IMR-90 (cell line): ENCODE measurements at regions not wholly inside any gene's neighbourhood (a gene's known extent, or its start where the extent isn't known, plus 50 kb on each side); places are given as distances from the start of the nearest gene placed in this dataset.

ENCODE experiments used
- ATAC-seq: fragments of 200-7000 bp; cut with Tn5 transposase; 2 replicates; pipeline ENCODE4 v1.9.1; 2020; ENCODE audit warnings: low read depth, mild to moderate bottlenecking, moderate library complexity
- BruUV-seq: library from RNA; stranded (reverse); fragments of 400-500 nt; replicated peaks from 2 replicates; lab custom pipeline; 2021; lab: Mats Ljungman, UMichigan
- CTCF ChIA-PET: fragments of 300-600 bp; formaldehyde crosslinking; extraction: SDS; loops from one replicate; lab custom pipeline; 2021; ENCODE audit warnings: antibody characterized with exemption; lab: Yijun Ruan, JAX
- POLR2A ChIA-PET: fragments of 300-600 bp; sonication (Branson Sonifier 250); formaldehyde crosslinking; loops from one replicate; lab custom pipeline; 2022; ENCODE audit warnings: antibody characterized with exemption; ENCODE audit not compliant: unreplicated experiment; lab: Charles Lee
- DNase-seq: peaks from one replicate; pipeline ENCODE4 v3.0.0; 2013
- H2AFZ ChIP-seq: replicated peaks from 2 replicates; pipeline ENCODE3; 2013; ENCODE audit warnings: low read length, mild to moderate bottlenecking; ENCODE audit not compliant: poor library complexity
- H2AK5ac ChIP-seq: 2 replicates; pipeline ENCODE4 v1.6.1; 2013; ENCODE audit warnings: low read depth, low read length, inconsistent platforms
- H2AK9ac ChIP-seq: replicated peaks from 2 replicates; pipeline ENCODE3; 2013; ENCODE audit warnings: mild to moderate bottlenecking, low read depth, low read length, moderate library complexity; ENCODE audit not compliant: poor library complexity
- H2BK120ac ChIP-seq: 2 replicates; pipeline ENCODE4 v1.6.1; 2013; ENCODE audit warnings: low read depth, low read length, inconsistent platforms
- H2BK15ac ChIP-seq: 3 replicates; pipeline ENCODE4 v1.6.1; 2013; ENCODE audit warnings: low read depth, low read length, inconsistent platforms
- H2BK20ac ChIP-seq: 2 replicates; pipeline ENCODE4 v1.6.1; 2013; ENCODE audit warnings: low read depth, mild to moderate bottlenecking, inconsistent platforms, low read length, moderate library complexity
- H2BK5ac ChIP-seq: 2 replicates; pipeline ENCODE4 v1.6.1; 2013; ENCODE audit warnings: mild to moderate bottlenecking, low read depth, low read length, inconsistent platforms; ENCODE audit not compliant: poor library complexity, severe bottlenecking
- H3K14ac ChIP-seq: replicated peaks from 2 replicates; pipeline ENCODE4 v1.6.1; 2013; ENCODE audit warnings: low read depth, low read length, inconsistent platforms
- H3K18ac ChIP-seq: 2 replicates; pipeline ENCODE4 v1.6.1; 2013; ENCODE audit warnings: low read depth, low read length, control low read depth
- H3K23ac ChIP-seq: 2 replicates; pipeline ENCODE4 v1.6.1; 2013; ENCODE audit warnings: low read depth, low read length, inconsistent platforms
- H3K27ac ChIP-seq: 2 replicates; pipeline ENCODE4 v1.5.1; 2013; ENCODE audit warnings: mild to moderate bottlenecking, control low read depth, low read length; ENCODE audit not compliant: insufficient read depth
- H3K27me3 ChIP-seq: 2 replicates; pipeline ENCODE4 v1.6.1; 2013; ENCODE audit warnings: low read length; ENCODE audit not compliant: control insufficient read depth, insufficient read depth
- H3K36me3 ChIP-seq: 2 replicates; pipeline ENCODE4 v1.6.1; 2013; ENCODE audit warnings: low read length, mixed read lengths; ENCODE audit not compliant: control insufficient read depth, insufficient read depth
- H3K4ac ChIP-seq: 2 replicates; pipeline ENCODE4 v1.6.1; 2013; ENCODE audit warnings: low read depth, low read length, inconsistent platforms
- H3K4me1 ChIP-seq: 2 replicates; pipeline ENCODE4 v1.6.1; 2013; ENCODE audit warnings: low read length, mixed read lengths; ENCODE audit not compliant: control insufficient read depth, insufficient read depth
- H3K4me2 ChIP-seq: 2 replicates; pipeline ENCODE4 v1.6.1; 2013; ENCODE audit warnings: low read depth, mild to moderate bottlenecking, control low read depth, low read length, moderate library complexity
- H3K4me3 ChIP-seq: 2 replicates; pipeline ENCODE4 v1.5.1; 2013; ENCODE audit warnings: low read depth, mild to moderate bottlenecking, control low read depth, low read length, moderate library complexity; ENCODE audit not compliant: insufficient read depth
- H3K56ac ChIP-seq: 2 replicates; pipeline ENCODE4 v1.6.1; 2013; ENCODE audit warnings: low read length, inconsistent platforms; ENCODE audit not compliant: insufficient read depth; ENCODE audit errors: extremely low read depth
- H3K79me1 ChIP-seq, 2 experiments: 2 replicates each; pipeline ENCODE4 v1.6.1; 2013; ENCODE audit warnings: low read length in 2 of 2, inconsistent platforms in 1 of 2, low read depth in 1 of 2
- H3K9ac ChIP-seq: 2 replicates; pipeline ENCODE4 v1.6.1; 2013; ENCODE audit warnings: low read depth, low read length, control low read depth
- H3K9me1 ChIP-seq: 2 replicates; pipeline ENCODE4 v1.6.1; 2013; ENCODE audit warnings: low read length, inconsistent platforms; ENCODE audit not compliant: insufficient read depth
- H3K9me3 ChIP-seq: 2 replicates; pipeline ENCODE4 v1.6.1; 2013; ENCODE audit warnings: low read length; ENCODE audit not compliant: control insufficient read depth, insufficient read depth
- H4K20me1 ChIP-seq: 2 replicates; pipeline ENCODE4 v1.6.1; 2013; ENCODE audit warnings: low read length, inconsistent platforms; ENCODE audit not compliant: insufficient read depth
- H4K5ac ChIP-seq: 2 replicates; pipeline ENCODE4 v1.6.1; 2013; ENCODE audit warnings: mild to moderate bottlenecking, low read depth, low read length, control low read depth
- H4K8ac ChIP-seq, 2 experiments: 2 replicates each; pipeline ENCODE4 v1.6.1; 2013; ENCODE audit warnings: low read depth in 2 of 2, low read length in 2 of 2, control low read depth in 1 of 2, inconsistent platforms in 1 of 2
- H4K91ac ChIP-seq: 2 replicates; pipeline ENCODE4 v1.6.1; 2013; ENCODE audit warnings: low read depth, low read length, inconsistent platforms; ENCODE audit not compliant: insufficient read depth
- CEBPB ChIP-seq: IDR thresholded peaks from 2 replicates; pipeline ENCODE4 v1.6.1; 2012; ENCODE audit warnings: low read depth, low read length, improper control_type of control experiment
- MAFK ChIP-seq: IDR thresholded peaks from 2 replicates; pipeline ENCODE4 v1.6.1; 2012; ENCODE audit warnings: low read depth, low read length, improper control_type of control experiment
- POLR2A ChIP-seq: IDR thresholded peaks from 2 replicates; pipeline ENCODE4 v1.6.1; 2012; ENCODE audit warnings: mild to moderate bottlenecking, low read depth, low read length
- RFX5 ChIP-seq: IDR thresholded peaks from 2 replicates; pipeline ENCODE4 v1.8.0; 2012; ENCODE audit warnings: low read depth, mild to moderate bottlenecking, low read length, moderate library complexity
- WGBS, 2 experiments: methylation state at CpG; one replicate each; pipeline versions ENCODE4 v1.1.5 to v1.1.7; 2013; ENCODE audit warnings: missing lambda C conversion rate in 2 of 2; ENCODE audit not compliant: insufficient read length in 1 of 2; ENCODE audit errors: extremely low coverage in 2 of 2; 5-methylcytosine and 5-hydroxymethylcytosine counted together
- dilution Hi-C: fragments of 300-500 bp; cut with HindIII; formaldehyde crosslinking; loops from one replicate; pipeline ENCODE4 v1.14.3; 2018; ENCODE audit warnings: low sequenced_read_pairs; ENCODE audit not compliant: unreplicated experiment
- in situ Hi-C: fragments of 300-500 bp; cut with MboI; formaldehyde crosslinking; loops from 3 replicates; pipeline ENCODE4 v1.14.3; 2019; ENCODE audit warnings: low sequenced_read_pairs, inconsistent platforms, mixed read lengths
- intact Hi-C: fragments of 100-400 bp; cut with micrococcal nuclease; formaldehyde crosslinking; loops from 2 replicates; pipeline ENCODE4 v1.10.0; 2022

DNA sequence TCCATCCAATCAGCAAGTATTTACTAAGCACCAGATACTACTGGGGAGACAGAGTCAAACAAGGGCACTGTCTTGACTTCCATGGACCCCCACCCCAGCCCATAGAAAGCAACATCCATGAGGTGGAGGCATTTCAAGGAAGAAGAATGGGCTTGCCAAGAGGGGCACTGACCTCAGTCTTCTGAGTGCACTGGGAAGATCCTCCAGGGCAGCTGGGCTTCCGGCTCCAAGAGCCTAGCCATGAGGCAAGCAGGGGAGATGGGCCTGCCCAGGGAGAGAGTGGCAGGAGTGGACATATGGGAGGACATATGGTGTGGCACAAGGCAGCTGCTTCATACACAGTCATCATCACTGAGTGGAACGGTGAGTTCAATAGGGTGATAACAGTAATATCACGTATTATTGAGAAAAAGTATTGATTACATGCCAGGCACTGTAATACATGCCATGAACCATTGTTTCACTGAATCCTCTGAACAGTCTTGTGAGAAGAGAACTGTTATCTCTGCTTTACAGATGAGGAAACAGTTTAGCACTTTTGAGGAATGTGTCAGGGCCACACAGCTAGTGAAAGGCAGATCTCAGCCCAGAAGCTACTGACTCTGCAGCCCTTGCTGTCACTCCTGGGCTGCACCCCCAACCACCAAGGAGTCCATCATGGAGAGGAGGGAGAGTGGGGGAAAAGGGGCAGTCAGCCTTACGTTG, 331.7 kb upstream of the ZMIZ1 start:
- intact Hi-C loops = no loop called here
- Histone ChIP-seq H2BK120ac (no peak overlapping the region), H3K14ac (no peak overlapping the region), H3K9me3 (0 out of 2 replicates have a peak, but pooled peaks cover 2% of the 10 kb centered on the region), H2AK5ac (no peak overlapping the region), H3K9ac (no peak overlapping the region), H2AFZ (no peak overlapping the region), H4K20me1 (no peaks in the 10 kb centered on the region), H2AK9ac (no peak overlapping the region), H4K8ac (no peak overlapping the region), H4K5ac (no peak overlapping the region), H3K79me1 (no peaks in the 10 kb centered on the region), H3K9me1 (no peaks in the 10 kb centered on the region), H3K27me3 (peaks cover 63% of the 10 kb centered on the region), H3K4ac (no peak overlapping the region), H4K91ac (no peak overlapping the region), H3K4me1 (no peaks in the 10 kb centered on the region), H2BK5ac (no peak overlapping the region), H2BK15ac (no peak overlapping the region), H3K4me3 (no peak overlapping the region), H3K36me3 (no peaks in the 10 kb centered on the region), H3K4me2 (no peak overlapping the region), H3K23ac (no peak overlapping the region), H2BK20ac (no peak overlapping the region), H3K18ac (no peak overlapping the region), H3K56ac (no peak overlapping the region), H3K27ac (no peak overlapping the region)
- ChIA-PET POLR2A (no interaction called here), CTCF (no interaction called here)
- no peak for ATAC-seq
- no peak for DNase-seq
- dilution Hi-C loops = no loop called here
- in situ Hi-C loops = no loop called here
- no peak for TF ChIP-seq POLR2A
- no peak for TF ChIP-seq RFX5
- no peak for TF ChIP-seq CEBPB
- TF ChIP-seq MAFK = no peak
- no TSS peak for BruUV-seq
- 42% methylated on average over 2 of the region's 4 CpGs; no CpG with 5 or more reads in 1 of the 2 experiments for WGBS, 2 experiments
